ENCODE measurements at regions not wholly inside any gene's neighbourhood (a gene's known extent, or its start where the extent isn't known, plus 50 kb on each side); places are given as distances from the start of the nearest gene placed in this dataset.

- Histone ChIP-seq H3K9me2 (ENCODE audit: low read depth, low read length) (no peaks in the 10 kb centered on the region), H3K9me3 (ENCODE audit: low read length) (no peaks in the 10 kb centered on the region), H3K9ac (ENCODE audit: low read length) (no peak overlapping the region), H3F3A (ENCODE audit: insufficient read depth, low read length) (no peaks in the 10 kb centered on the region; the same call in 1 of the 2 replicates), H3K4me1 (ENCODE audit: insufficient read depth, low read length, severe bottlenecking) (peaks cover 33% of the 10 kb centered on the region), H3K27ac (ENCODE audit: low read depth, low read length, poor library complexity, severe bottlenecking) (no peak overlapping the region), H4K20me1 (ENCODE audit: insufficient read depth, low read length) (no peaks in the 10 kb centered on the region), H2AFZ (ENCODE audit: low read length) (no peak overlapping the region), H3K4me3 (ENCODE audit: low read depth, low read length, poor library complexity, severe bottlenecking) (no peak overlapping the region), H3K27me3 (ENCODE audit: insufficient read depth, low read length) (no peaks in the 10 kb centered on the region), H3K36me3 (ENCODE audit: insufficient read depth, low read length) (no peaks in the 10 kb centered on the region), H3K79me2 (ENCODE audit: insufficient read depth, low read length) (no peaks in the 10 kb centered on the region), H3K4me2 (ENCODE audit: low read length) (no peak overlapping the region)
- TF ChIP-seq CTCF (IDR thresholded peaks at IDR 0.05; ENCODE audit: low read length) (no peak), EZH2 (IDR thresholded peaks at IDR 0.05; ENCODE audit: borderline replicate concordance, low read length) (no peak)
Observed at GRCh38 chr5:40410964-40411635, 268.6 kb upstream of the PTGER4 start.

GRCh38 chr5:40410231-40410861, 269.4 kb upstream of the PTGER4 start:
- no peak overlapping the region for H3K9ac ChIP-seq (ENCODE audit: low read length)
- peak overlapping the region; percentile 15 for H3K27ac ChIP-seq (ENCODE audit: low read depth, low read length, poor library complexity, severe bottlenecking)
- peak overlapping the region; percentile 24; the same call in 1 of the 2 replicates for H3K4me2 ChIP-seq (ENCODE audit: low read length)

GRCh38 chr5:40409601-40410000, 270.1 kb upstream of the PTGER4 start:
- H4K20me1 ChIP-seq (ENCODE audit: insufficient read depth, low read length), result no peaks in the 10 kb centered on the region
- no peak for TF ChIP-seq EZH2 (IDR thresholded peaks at IDR 0.05; ENCODE audit: borderline replicate concordance, low read length)
- TF ChIP-seq CTCF (IDR thresholded peaks at IDR 0.05; ENCODE audit: low read length), result no peak
- no peaks in the 10 kb centered on the region for H3K79me2 ChIP-seq (ENCODE audit: insufficient read depth, low read length)
- H3K27me3 ChIP-seq (ENCODE audit: insufficient read depth, low read length), result no peaks in the 10 kb centered on the region
- H3F3A ChIP-seq (ENCODE audit: insufficient read depth, low read length), result no peaks in the 10 kb centered on the region; the same call in 1 of the 2 replicates
- H3K4me1 ChIP-seq (ENCODE audit: insufficient read depth, low read length, severe bottlenecking), result peaks cover 48% of the 10 kb centered on the region
- H3K9me2 ChIP-seq (ENCODE audit: low read depth, low read length), result no peaks in the 10 kb centered on the region
- H2AFZ ChIP-seq (ENCODE audit: low read length), result 0 out of 2 replicates have a peak overlapping the region, but pooled peaks have one; percentile 18
- no peaks in the 10 kb centered on the region for H3K36me3 ChIP-seq (ENCODE audit: insufficient read depth, low read length)
- no peaks in the 10 kb centered on the region for H3K9me3 ChIP-seq (ENCODE audit: low read length)
- H3K4me3 ChIP-seq (ENCODE audit: low read depth, low read length, poor library complexity, severe bottlenecking), result no peak overlapping the region
- H3K27ac ChIP-seq (ENCODE audit: low read depth, low read length, poor library complexity, severe bottlenecking), result peak overlapping the region; percentile 15
- peak overlapping the region; percentile 24; the same call in 1 of the 2 replicates for H3K4me2 ChIP-seq (ENCODE audit: low read length)
- no peak overlapping the region; the same call in 1 of the 2 replicates for H3K9ac ChIP-seq (ENCODE audit: low read length)

More at GRCh38 chr5:40410231-40410861, 269.4 kb upstream of the PTGER4 start:
- Histone ChIP-seq H3K4me3 (ENCODE audit: low read depth, low read length, poor library complexity, severe bottlenecking) (no peak overlapping the region), H3K27me3 (ENCODE audit: insufficient read depth, low read length) (no peaks in the 10 kb centered on the region), H3K4me1 (ENCODE audit: insufficient read depth, low read length, severe bottlenecking) (peaks cover 41% of the 10 kb centered on the region), H3K79me2 (ENCODE audit: insufficient read depth, low read length) (no peaks in the 10 kb centered on the region), H3K36me3 (ENCODE audit: insufficient read depth, low read length) (no peaks in the 10 kb centered on the region), H3K9me2 (ENCODE audit: low read depth, low read length) (no peaks in the 10 kb centered on the region), H2AFZ (ENCODE audit: low read length) (peak overlapping the region; percentile 80; the same call in 1 of the 2 replicates), H4K20me1 (ENCODE audit: insufficient read depth, low read length) (no peaks in the 10 kb centered on the region), H3F3A (ENCODE audit: insufficient read depth, low read length) (no peaks in the 10 kb centered on the region; the same call in 1 of the 2 replicates), H3K9me3 (ENCODE audit: low read length) (no peaks in the 10 kb centered on the region)
- TF ChIP-seq EZH2 (IDR thresholded peaks at IDR 0.05; ENCODE audit: borderline replicate concordance, low read length) (no peak), CTCF (IDR thresholded peaks at IDR 0.05; ENCODE audit: low read length) (no peak)
